ENCODE measurements at regions not wholly inside any gene's neighbourhood (a gene's known extent, or its start where the extent isn't known, plus 50 kb on each side); places are given as distances from the start of the nearest gene placed in this dataset.

GRCh38 chr7:48872548-48872947 lies 51.8 kb upstream of the CDC14C start:
- DNase-seq: no peak
- Mint-ChIP-seq H3K9me3 (peaks cover 2% of the 10 kb centered on the region), H3K27ac (no peak overlapping the region), H3K4me3 (no peak overlapping the region), H3K27me3 (no peaks in the 10 kb centered on the region), H3K4me1 (no peaks in the 10 kb centered on the region), H3K36me3 (no peaks in the 10 kb centered on the region)
- CTCF ChIA-PET: interaction anchor here (0.6 kb wide), 1 partner anchor 523 kb away, joined by 3 read pairs; no protein-coding TSS in a partner anchor

Data from activated naive CD4-positive, alpha-beta T cell treated with anti-CD3 and anti-CD28 coated beads, Interleukin-2, amount 10 ng/mL, durations not matched to agents 7 days and 5 days (primary cell).